ENCODE measurements at regions not wholly inside any gene's neighbourhood (a gene's known extent, or its start where the extent isn't known, plus 50 kb on each side); places are given as distances from the start of the nearest gene placed in this dataset.
A peak's percentile ranks its signal among the peaks of the same experiment; 100 is the strongest.

GRCh38 chr6:108734271-108734922 lies 113.8 kb upstream of the ARMC2 start:
- ATAC-seq, result no peak

GRCh38 chr6:108735310-108736001 lies 112.8 kb upstream of the ARMC2 start:
- ATAC-seq, result no peak

- no peak for ATAC-seq
These were observed 112.2 kb upstream of the ARMC2 start for GRCh38 chr6:108736002-108736361.

- ATAC-seq, result no peak
These were observed 111.4 kb upstream of the ARMC2 start for GRCh38 chr6:108736832-108737231.

GRCh38 chr6:108737594-108738546 lies 110.4 kb upstream of the ARMC2 start:
- ATAC-seq, result peak; percentile 28 to 56

GRCh38 chr6:108738684-108739416 lies 109.4 kb upstream of the ARMC2 start:
- no peak for ATAC-seq

GRCh38 chr6:108739496-108740330 lies 108.5 kb upstream of the ARMC2 start:
- no peak for ATAC-seq

GRCh38 chr6:108741331-108741989 lies 106.8 kb upstream of the ARMC2 start:
- ATAC-seq, result no peak

- no peak for ATAC-seq
These were observed 106.2 kb upstream of the ARMC2 start for GRCh38 chr6:108742041-108742440.

- no peak for ATAC-seq
These were observed 103.8 kb upstream of the ARMC2 start for GRCh38 chr6:108744244-108744972.

GRCh38 chr6:108744996-108745395 lies 103.2 kb upstream of the ARMC2 start:
- no peak for ATAC-seq

GRCh38 chr6:108745664-108746336 lies 102.4 kb upstream of the ARMC2 start:
- ATAC-seq, result no peak

GRCh38 chr6:108746366-108746765 lies 101.9 kb upstream of the ARMC2 start:
- no peak for ATAC-seq

- no peak for ATAC-seq
These were observed 101.2 kb upstream of the ARMC2 start for GRCh38 chr6:108746836-108747575.

- ATAC-seq, result peak; percentile 35 to 56
These were observed 100.2 kb upstream of the ARMC2 start for GRCh38 chr6:108748055-108748454.

- no peak for ATAC-seq
These were observed 99.3 kb upstream of the ARMC2 start for GRCh38 chr6:108748959-108749358.

- no peak for ATAC-seq
These were observed 97.4 kb upstream of the ARMC2 start for GRCh38 chr6:108750801-108751200.

GRCh38 chr6:108751282-108751681 lies 96.9 kb upstream of the ARMC2 start:
- ATAC-seq, result no peak

Data from activated CD4-positive, CD25-positive, alpha-beta regulatory T cell treated with anti-CD3 and anti-CD28 coated beads, Interleukin-2, amount 50 U/mL, for 24 hours (primary cell).